ENCODE measurements at regions not wholly inside any gene's neighbourhood (a gene's known extent, or its start where the extent isn't known, plus 50 kb on each side); places are given as distances from the start of the nearest gene placed in this dataset.

GRCh38 chr20:41978246-41978790, 360.1 kb upstream of the CHD6 start:
- H3K27ac Mint-ChIP-seq: no peak overlapping the region
- Histone ChIP-seq H3K36me3 (ENCODE audit: insufficient read depth) (no peaks in the 10 kb centered on the region), H3K4me3 (no peak overlapping the region), H3F3A (replicated peaks; ENCODE audit: low read depth) (no peaks in the 10 kb centered on the region), H3K9me2 (ENCODE audit: insufficient read depth) (no peaks in the 10 kb centered on the region), H4K20me1 (replicated peaks; ENCODE audit: insufficient read depth) (no peaks in the 10 kb centered on the region), H3K27me3 (ENCODE audit: insufficient read depth) (no peaks in the 10 kb centered on the region), H2AFZ (no peak overlapping the region), H3K27ac (ENCODE audit: low read depth) (no peak overlapping the region), H3K79me2 (replicated peaks; ENCODE audit: insufficient read depth) (no peaks in the 10 kb centered on the region), H3K4me1 (ENCODE audit: insufficient read depth) (no peaks in the 10 kb centered on the region), H3K4me2 (no peak overlapping the region)
- H3K4me3 Mint-ChIP-seq: no peak overlapping the region
- TF ChIP-seq ZNF331 (CRISPR knock-in tag; IDR thresholded peaks at IDR 0.05; ENCODE audit: low read depth) (no peak), CREB1 (CRISPR knock-in tag; IDR thresholded peaks at IDR 0.05; ENCODE audit: low read depth) (no peak), ZNF114 (CRISPR knock-in tag; IDR thresholded peaks at IDR 0.05) (no peak), STAT1 (IDR thresholded peaks at IDR 0.05; ENCODE audit: unreplicated experiment) (no peak), JUNB (IDR thresholded peaks at IDR 0.05; ENCODE audit: unreplicated experiment) (no peak), EZH2phosphoT487 (IDR thresholded peaks at IDR 0.05; ENCODE audit: unreplicated experiment) (no peak), CTCF (conservative IDR thresholded peaks at IDR 0.05; ENCODE audit: low read depth in 2 of 2) (no peak), NANOG (IDR thresholded peaks at IDR 0.05; ENCODE audit: borderline replicate concordance) (no peak), POLR2AphosphoS5 (IDR thresholded peaks at IDR 0.05; ENCODE audit: low read depth) (no peak)
- TF ChIP-seq, protein P1, sequence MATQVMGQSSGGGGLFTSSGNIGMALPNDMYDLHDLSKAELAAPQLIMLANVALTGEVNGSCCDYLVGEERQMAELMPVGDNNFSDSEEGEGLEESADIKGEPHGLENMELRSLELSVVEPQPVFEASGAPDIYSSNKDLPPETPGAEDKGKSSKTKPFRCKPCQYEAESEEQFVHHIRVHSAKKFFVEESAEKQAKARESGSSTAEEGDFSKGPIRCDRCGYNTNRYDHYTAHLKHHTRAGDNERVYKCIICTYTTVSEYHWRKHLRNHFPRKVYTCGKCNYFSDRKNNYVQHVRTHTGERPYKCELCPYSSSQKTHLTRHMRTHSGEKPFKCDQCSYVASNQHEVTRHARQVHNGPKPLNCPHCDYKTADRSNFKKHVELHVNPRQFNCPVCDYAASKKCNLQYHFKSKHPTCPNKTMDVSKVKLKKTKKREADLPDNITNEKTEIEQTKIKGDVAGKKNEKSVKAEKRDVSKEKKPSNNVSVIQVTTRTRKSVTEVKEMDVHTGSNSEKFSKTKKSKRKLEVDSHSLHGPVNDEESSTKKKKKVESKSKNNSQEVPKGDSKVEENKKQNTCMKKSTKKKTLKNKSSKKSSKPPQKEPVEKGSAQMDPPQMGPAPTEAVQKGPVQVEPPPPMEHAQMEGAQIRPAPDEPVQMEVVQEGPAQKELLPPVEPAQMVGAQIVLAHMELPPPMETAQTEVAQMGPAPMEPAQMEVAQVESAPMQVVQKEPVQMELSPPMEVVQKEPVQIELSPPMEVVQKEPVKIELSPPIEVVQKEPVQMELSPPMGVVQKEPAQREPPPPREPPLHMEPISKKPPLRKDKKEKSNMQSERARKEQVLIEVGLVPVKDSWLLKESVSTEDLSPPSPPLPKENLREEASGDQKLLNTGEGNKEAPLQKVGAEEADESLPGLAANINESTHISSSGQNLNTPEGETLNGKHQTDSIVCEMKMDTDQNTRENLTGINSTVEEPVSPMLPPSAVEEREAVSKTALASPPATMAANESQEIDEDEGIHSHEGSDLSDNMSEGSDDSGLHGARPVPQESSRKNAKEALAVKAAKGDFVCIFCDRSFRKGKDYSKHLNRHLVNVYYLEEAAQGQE (IDR thresholded peaks at IDR 0.05; ENCODE audit: unreplicated experiment): no peak
- ATAC-seq: no peak
- peaks cover 27% of the 10 kb centered on the region; the same call in 1 of the 3 replicates for H3K36me3 Mint-ChIP-seq (ENCODE audit: low read depth)
- peaks cover 97% of the 10 kb centered on the region for H3K9me3 Mint-ChIP-seq
- no peaks in the 10 kb centered on the region for H3K4me1 Mint-ChIP-seq
- no peak for DNase-seq (ENCODE audit: low spot score)
- no peaks in the 10 kb centered on the region for H3K27me3 Mint-ChIP-seq (ENCODE audit: insufficient read depth, low read depth, poor library complexity)

- Histone ChIP-seq H3K4me1 (ENCODE audit: insufficient read depth) (no peaks in the 10 kb centered on the region), H4K20me1 (replicated peaks; ENCODE audit: insufficient read depth) (no peaks in the 10 kb centered on the region), H3K4me3 (no peak overlapping the region), H3K9me2 (ENCODE audit: insufficient read depth) (no peaks in the 10 kb centered on the region), H3K4me2 (no peak overlapping the region), H3K36me3 (ENCODE audit: insufficient read depth) (0 out of 2 replicates have a peak, but pooled peaks cover 2% of the 10 kb centered on the region), H3K79me2 (replicated peaks; ENCODE audit: insufficient read depth) (no peaks in the 10 kb centered on the region), H3F3A (replicated peaks; ENCODE audit: low read depth) (no peaks in the 10 kb centered on the region), H2AFZ (no peak overlapping the region), H3K27me3 (ENCODE audit: insufficient read depth) (no peaks in the 10 kb centered on the region), H3K27ac (ENCODE audit: low read depth) (no peak overlapping the region)
- H3K4me1 Mint-ChIP-seq: no peaks in the 10 kb centered on the region
- peaks cover 90% of the 10 kb centered on the region for H3K9me3 Mint-ChIP-seq
- no peaks in the 10 kb centered on the region for H3K27me3 Mint-ChIP-seq (ENCODE audit: insufficient read depth, low read depth, poor library complexity)
- ATAC-seq (no peak), DNase-seq (ENCODE audit: low spot score) (no peak)
- H3K27ac Mint-ChIP-seq: no peak overlapping the region
- H3K36me3 Mint-ChIP-seq (ENCODE audit: low read depth): peaks cover 18% of the 10 kb centered on the region; the same call in 2 of the 3 replicates
- H3K4me3 Mint-ChIP-seq: no peak overlapping the region
- TF ChIP-seq ZNF462 (CRISPR knock-in tag; IDR thresholded peaks at IDR 0.05) (no peak), ZNF114 (CRISPR knock-in tag; IDR thresholded peaks at IDR 0.05) (no peak), EZH2phosphoT487 (IDR thresholded peaks at IDR 0.05; ENCODE audit: unreplicated experiment) (no peak)
These were observed 351.5 kb upstream of the CHD6 start for GRCh38 chr20:41969656-41970055.
